ENCODE measurements at regions not wholly inside any gene's neighbourhood (a gene's known extent, or its start where the extent isn't known, plus 50 kb on each side); places are given as distances from the start of the nearest gene placed in this dataset.

DNA sequence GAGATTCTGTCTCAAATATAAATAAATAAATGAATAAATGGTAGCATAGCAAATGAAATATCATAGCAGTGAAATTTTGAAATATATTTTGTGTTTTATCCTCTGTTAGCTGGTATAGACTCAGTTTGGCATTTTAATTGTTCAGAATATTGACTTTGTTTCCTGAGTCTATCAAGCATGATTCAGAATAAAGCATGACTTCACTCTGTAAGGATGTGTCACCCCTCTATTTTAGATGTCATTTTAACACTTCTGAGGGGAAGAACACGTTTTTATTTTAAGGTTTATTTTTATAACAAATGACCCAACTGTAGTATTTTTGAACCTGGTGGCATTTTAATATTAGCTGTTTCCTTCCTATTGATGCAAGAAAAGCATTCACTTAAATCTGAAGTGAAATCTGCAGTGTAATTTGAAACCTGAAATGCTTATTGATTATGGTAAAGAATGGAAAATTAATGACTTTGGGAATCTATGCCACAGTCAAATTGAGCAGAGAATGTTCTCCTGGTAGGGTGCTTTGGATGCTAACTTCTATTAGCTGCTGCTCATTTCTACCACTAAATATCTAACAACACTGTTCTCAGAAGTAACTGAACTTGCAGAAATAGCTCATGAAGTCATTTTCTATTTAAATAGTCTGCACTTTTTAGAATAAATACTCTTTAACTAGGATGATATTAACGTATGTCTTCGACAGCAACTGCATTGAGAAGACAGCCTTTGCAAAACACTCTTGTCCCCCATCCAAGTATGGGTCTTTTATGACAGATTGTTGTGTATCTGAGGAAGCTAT, 114.2 kb downstream of the SOX4 start:
- TF ChIP-seq, protein P1, sequence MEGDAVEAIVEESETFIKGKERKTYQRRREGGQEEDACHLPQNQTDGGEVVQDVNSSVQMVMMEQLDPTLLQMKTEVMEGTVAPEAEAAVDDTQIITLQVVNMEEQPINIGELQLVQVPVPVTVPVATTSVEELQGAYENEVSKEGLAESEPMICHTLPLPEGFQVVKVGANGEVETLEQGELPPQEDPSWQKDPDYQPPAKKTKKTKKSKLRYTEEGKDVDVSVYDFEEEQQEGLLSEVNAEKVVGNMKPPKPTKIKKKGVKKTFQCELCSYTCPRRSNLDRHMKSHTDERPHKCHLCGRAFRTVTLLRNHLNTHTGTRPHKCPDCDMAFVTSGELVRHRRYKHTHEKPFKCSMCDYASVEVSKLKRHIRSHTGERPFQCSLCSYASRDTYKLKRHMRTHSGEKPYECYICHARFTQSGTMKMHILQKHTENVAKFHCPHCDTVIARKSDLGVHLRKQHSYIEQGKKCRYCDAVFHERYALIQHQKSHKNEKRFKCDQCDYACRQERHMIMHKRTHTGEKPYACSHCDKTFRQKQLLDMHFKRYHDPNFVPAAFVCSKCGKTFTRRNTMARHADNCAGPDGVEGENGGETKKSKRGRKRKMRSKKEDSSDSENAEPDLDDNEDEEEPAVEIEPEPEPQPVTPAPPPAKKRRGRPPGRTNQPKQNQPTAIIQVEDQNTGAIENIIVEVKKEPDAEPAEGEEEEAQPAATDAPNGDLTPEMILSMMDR (conservative IDR thresholded peaks at IDR 0.05; ENCODE audit: low read depth, low read length), result no peak
- H3K4me3 ChIP-seq (ENCODE audit: low read depth, low read length), result no peak overlapping the region
- no peak for DNase-seq (ENCODE audit: low read depth)

DNA sequence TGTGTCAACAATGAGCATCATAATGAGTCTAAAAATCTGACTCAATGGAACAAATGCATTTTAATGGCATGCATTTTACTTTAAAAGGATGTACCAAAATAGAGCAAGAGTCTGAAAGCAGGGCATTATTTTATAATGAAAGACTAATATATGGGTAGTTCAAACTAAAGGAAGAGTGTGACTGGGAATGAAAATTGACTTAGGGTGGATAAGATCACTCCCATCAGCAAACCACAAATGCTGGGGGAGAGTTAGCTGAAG, 114.7 kb downstream of the SOX4 start:
- TF ChIP-seq, protein P1 (conservative IDR thresholded peaks at IDR 0.05; ENCODE audit: low read depth, low read length), result no peak
- no peak overlapping the region for H3K4me3 ChIP-seq (ENCODE audit: low read depth, low read length)

DNA sequence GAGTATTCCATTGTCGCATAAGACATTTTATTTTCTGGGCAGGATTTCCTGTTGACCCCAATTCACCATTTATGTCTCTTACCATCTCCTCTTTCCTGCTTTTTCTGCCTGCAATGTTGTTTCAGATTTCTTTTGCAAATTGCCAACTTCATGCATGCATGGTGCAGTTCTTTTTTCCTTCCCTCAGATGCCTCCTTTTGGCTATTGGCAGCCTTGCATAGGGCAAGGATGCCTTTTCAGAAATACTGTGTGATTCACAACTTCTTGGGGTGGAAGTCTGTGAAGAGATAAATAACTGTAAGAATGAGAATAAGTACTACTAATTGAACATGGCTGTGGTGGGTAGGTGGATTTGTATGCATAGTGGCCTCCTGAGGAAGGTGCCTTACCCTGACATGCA, 116.7 kb downstream of the SOX4 start:
- no peak for DNase-seq (ENCODE audit: low read depth)
- H3K4me3 ChIP-seq (ENCODE audit: low read depth, low read length), result no peak overlapping the region
- TF ChIP-seq, protein P1 (conservative IDR thresholded peaks at IDR 0.05; ENCODE audit: low read depth, low read length), result no peak

More for the DNA sequence above, 114.7 kb downstream of the SOX4 start:
- no peak for DNase-seq (ENCODE audit: low read depth)

DNA sequence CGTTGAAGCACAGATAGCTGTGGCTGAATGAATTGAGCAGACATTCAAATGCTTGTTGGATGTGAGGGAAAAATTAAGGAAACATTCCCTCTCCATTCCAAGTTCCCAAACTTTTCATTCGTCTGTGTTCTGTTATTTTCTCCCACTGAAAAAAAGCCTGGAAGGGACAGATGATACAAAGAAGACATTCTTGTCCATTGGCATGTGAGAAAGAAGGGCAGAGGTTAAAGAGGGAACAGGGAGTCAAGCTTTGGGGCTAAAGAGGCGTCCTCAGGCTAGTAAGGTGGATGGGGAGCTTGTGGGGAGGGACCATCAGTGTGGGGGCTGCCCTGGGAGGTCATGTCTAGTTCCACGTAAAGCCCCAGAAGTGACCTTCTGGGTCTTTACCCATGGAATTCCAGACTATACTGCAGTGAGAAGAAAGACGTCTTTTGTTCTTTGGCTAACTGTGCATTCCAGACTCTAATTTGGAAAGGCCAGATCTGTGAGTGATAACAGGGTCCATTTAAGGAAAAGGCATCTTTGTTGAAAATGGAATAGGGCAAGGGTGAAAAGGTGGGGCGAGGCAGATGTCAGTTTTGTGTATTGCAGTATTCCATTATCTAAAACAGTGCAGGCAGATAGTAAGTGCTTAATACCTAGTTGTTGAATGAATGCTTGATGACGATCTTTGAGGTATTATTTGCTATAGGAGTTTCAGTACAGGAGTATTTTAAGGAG, 117.5 kb downstream of the SOX4 start:
- TF ChIP-seq, protein P1 (conservative IDR thresholded peaks at IDR 0.05; ENCODE audit: low read depth, low read length), result no peak
- no peak overlapping the region for H3K4me3 ChIP-seq (ENCODE audit: low read depth, low read length)
- no peak for DNase-seq (ENCODE audit: low read depth)

GRCh38 chr6:21712213-21712612, 118.7 kb downstream of the SOX4 start:
- TF ChIP-seq, protein P1 (conservative IDR thresholded peaks at IDR 0.05; ENCODE audit: low read depth, low read length), result no peak
- no peak for DNase-seq (ENCODE audit: low read depth)
- no peak overlapping the region for H3K4me3 ChIP-seq (ENCODE audit: low read depth, low read length)

DNA sequence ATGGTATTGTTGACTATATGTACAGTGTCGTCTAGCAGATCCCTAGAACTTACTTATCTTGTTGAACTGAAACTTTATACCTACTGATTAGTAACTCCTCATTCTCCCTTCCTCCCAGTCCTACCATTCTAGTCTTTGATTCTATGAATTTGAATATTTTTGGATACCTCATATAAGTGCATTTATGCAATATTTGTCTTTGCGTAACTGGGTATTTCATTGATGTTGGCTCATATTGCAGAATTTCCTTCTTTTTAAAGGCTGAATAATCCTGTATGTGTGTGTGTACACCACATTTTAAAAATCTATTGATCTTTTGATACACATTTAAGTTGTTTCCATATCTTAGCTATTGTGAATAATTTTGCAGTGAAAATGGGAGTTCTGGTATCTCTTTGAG, 119.9 kb downstream of the SOX4 start:
- no peak overlapping the region for H3K4me3 ChIP-seq (ENCODE audit: low read depth, low read length)
- TF ChIP-seq, protein P1 (conservative IDR thresholded peaks at IDR 0.05; ENCODE audit: low read depth, low read length), result no peak
- no peak for DNase-seq (ENCODE audit: low read depth)

GRCh38 chr6:21715180-21715579, 121.6 kb downstream of the SOX4 start:
- no peak for DNase-seq (ENCODE audit: low read depth)
- TF ChIP-seq, protein P1 (conservative IDR thresholded peaks at IDR 0.05; ENCODE audit: low read depth, low read length), result no peak
- no peak overlapping the region for H3K4me3 ChIP-seq (ENCODE audit: low read depth, low read length)
